ENCODE measurements at regions not wholly inside any gene's neighbourhood (a gene's known extent, or its start where the extent isn't known, plus 50 kb on each side); places are given as distances from the start of the nearest gene placed in this dataset.

GRCh38 chr5:51172903-51173626, 210.2 kb upstream of the ISL1 start:
- no peak for TF ChIP-seq ZNF280D (tag by site-specific recombination; IDR thresholded peaks at IDR 0.05)
- TF ChIP-seq REST (tag by site-specific recombination; IDR thresholded peaks at IDR 0.05), result no peak
- TF ChIP-seq ZNF530 (tag by site-specific recombination; IDR thresholded peaks at IDR 0.05; ENCODE audit: low read depth), result no peak
- no peak for TF ChIP-seq CTCF (tag by site-specific recombination; IDR thresholded peaks at IDR 0.05)
- no peak for TF ChIP-seq ZNF777 (tag by site-specific recombination; IDR thresholded peaks at IDR 0.05; ENCODE audit: borderline replicate concordance)
- no peak for TF ChIP-seq ZNF423 (tag by site-specific recombination; IDR thresholded peaks at IDR 0.05)
- no peak for TF ChIP-seq GLI4 (tag by site-specific recombination; IDR thresholded peaks at IDR 0.05)
- no peak for TF ChIP-seq ZNF146 (tag by site-specific recombination; IDR thresholded peaks at IDR 0.05)
- TF ChIP-seq ZBTB26 (tag by site-specific recombination; optimal IDR thresholded peaks at IDR 0.05), result no peak
